B cell (primary cell): ENCODE measurements at regions not wholly inside any gene's neighbourhood (a gene's known extent, or its start where the extent isn't known, plus 50 kb on each side); places are given as distances from the start of the nearest gene placed in this dataset.

Experiments used
- ATAC-seq: fragments of 200-7000 bp; cut with Tn5 transposase; one replicate; pipeline ENCODE4 v1.10.0; 2021; ENCODE audit warnings: low read depth, mild to moderate bottlenecking, moderate number of reproducible peaks, moderate library complexity
- CTCF ChIA-PET: fragments of 350-600 bp; sonication (Branson Sonifier 250); formaldehyde crosslinking; loops from one replicate; lab custom pipeline; 2021; ENCODE audit warnings: antibody characterized with exemption, inconsistent platforms; lab: Charles Lee
- POLR2A ChIA-PET: fragments of 350-600 bp; sonication (Branson Sonifier 250); formaldehyde crosslinking; loops from one replicate; lab custom pipeline; 2021; ENCODE audit warnings: antibody characterized with exemption; lab: Charles Lee
- DNase-seq: peaks from one replicate; pipeline ENCODE4 v3.0.0; 2013
- H2AFZ ChIP-seq: 2 replicates; pipeline ENCODE4 v1.6.1; 2012; ENCODE audit warnings: mild to moderate bottlenecking, low read depth, low read length; ENCODE audit not compliant: insufficient read depth, poor library complexity, severe bottlenecking
- H3K27ac ChIP-seq, 2 donors: 1 replicate in 1 of 2; 2 replicates in 1 of 2; pipeline ENCODE4 v1.5.1; 2012 to 2013; ENCODE audit warnings: low read length in 2 of 2, mild to moderate bottlenecking in 2 of 2, moderate library complexity in 1 of 2
- H3K27me3 ChIP-seq, 4 experiments: fragments of 200-600 bp in 1 of 4; sonication (generic) in 1 of 4; replicated peaks in 1 of 4; 1 replicate in 2 of 4; 2 replicates in 2 of 4; pipeline versions ENCODE4 v1.6.1 to v1.7.0; 2013 to 2016; ENCODE audit warnings: low read length in 3 of 4, mild to moderate bottlenecking in 2 of 4, mixed read lengths in 1 of 4, moderate library complexity in 1 of 4; ENCODE audit not compliant: insufficient read depth in 4 of 4, control insufficient read depth in 3 of 4; ENCODE audit errors: control extremely low read depth in 1 of 4
- H3K36me3 ChIP-seq, 2 experiments: replicated peaks in 1 of 2; 1 replicate in 1 of 2; 2 replicates in 1 of 2; pipeline versions ENCODE4 v1.6.1 to v1.7.1; 2013; ENCODE audit warnings: low read length in 1 of 2; ENCODE audit not compliant: insufficient read depth in 2 of 2, control insufficient read depth in 1 of 2; ENCODE audit errors: control extremely low read depth in 1 of 2, extremely low read depth in 1 of 2
- H3K4me1 ChIP-seq, 2 donors: fragments of 200-600 bp in 1 of 2; sonication (generic) in 1 of 2; 1 replicate in 1 of 2; 2 replicates in 1 of 2; pipeline versions ENCODE4 v1.5.1 to v1.6.1; 2013 to 2017; ENCODE audit warnings: low read length in 2 of 2; ENCODE audit not compliant: control insufficient read depth in 2 of 2, insufficient read depth in 2 of 2
- H3K4me2 ChIP-seq: replicated peaks from 2 replicates; pipeline ENCODE3; 2012; ENCODE audit warnings: mild to moderate bottlenecking, low read depth, low read length; ENCODE audit not compliant: poor library complexity, severe bottlenecking
- H3K4me3 ChIP-seq, 5 experiments: fragments of 200-600 bp in 1 of 5; sonication (generic) in 1 of 5; 1 replicate in 3 of 5; 2 replicates in 2 of 5; pipeline versions ENCODE4 v1.5.1 to v1.7.0; 2011 to 2016; ENCODE audit warnings: low read length in 4 of 5, mild to moderate bottlenecking in 4 of 5, low read depth in 2 of 5, control low read depth in 1 of 5, moderate library complexity in 1 of 5; ENCODE audit not compliant: insufficient read depth in 1 of 5; ENCODE audit errors: control extremely low read depth in 1 of 5, extremely low read depth in 1 of 5
- H3K79me2 ChIP-seq: fragments of 200-600 bp; sonication (generic); one replicate; pipeline ENCODE4 v1.6.0; 2016; ENCODE audit warnings: low read length; ENCODE audit not compliant: control insufficient read depth, insufficient read depth
- H3K9ac ChIP-seq: fragments of 200-600 bp; sonication (generic); 2 replicates; pipeline ENCODE4 v1.6.1; 2017; ENCODE audit warnings: mild to moderate bottlenecking, low read length, moderate library complexity
- H3K9me3 ChIP-seq, 3 donors: one replicate each; pipeline versions ENCODE4 v1.6.1 to v1.7.1; 2013; ENCODE audit warnings: low read length in 2 of 3; ENCODE audit not compliant: control insufficient read depth in 2 of 3, insufficient read depth in 1 of 3; ENCODE audit errors: control extremely low read depth in 1 of 3
- H4K20me1 ChIP-seq: 2 replicates; pipeline ENCODE4 v1.6.0; 2012; ENCODE audit warnings: mild to moderate bottlenecking, low read length; ENCODE audit not compliant: insufficient read depth, control insufficient read depth, poor library complexity, severe bottlenecking
- H3K27ac Mint-ChIP-seq: one replicate; pipeline ENCODE4 v1.8.0; 2021; ENCODE audit warnings: mixed read lengths
- H3K27me3 Mint-ChIP-seq: one replicate; pipeline ENCODE4 v1.8.0; 2021; ENCODE audit warnings: mixed read lengths
- H3K4me1 Mint-ChIP-seq: one replicate; pipeline ENCODE4 v1.8.0; 2021; ENCODE audit warnings: mixed read lengths
- H3K4me3 Mint-ChIP-seq: one replicate; pipeline ENCODE4 v1.8.0; 2021; ENCODE audit warnings: mixed read lengths
- H3K9me3 Mint-ChIP-seq: one replicate; pipeline ENCODE4 v1.8.0; 2022; ENCODE audit warnings: mixed read lengths; ENCODE audit not compliant: insufficient read depth
- CTCF ChIP-seq: fragments of 200-600 bp; IDR thresholded peaks from one replicate; pipeline ENCODE4 v1.8.0; 2022; ENCODE audit warnings: antibody characterized with exemption, mild to moderate bottlenecking
- EZH2 ChIP-seq: IDR thresholded peaks from 2 replicates; pipeline ENCODE4 v1.6.1; 2012; ENCODE audit warnings: borderline replicate concordance, low read depth, mild to moderate bottlenecking, moderate library complexity, low read length; ENCODE audit not compliant: insufficient read depth, poor library complexity, severe bottlenecking
- WGBS: methylation state at CpG from one replicate; pipeline ENCODE4 v1.1.5; 2013; ENCODE audit warnings: missing lambda C conversion rate; ENCODE audit not compliant: insufficient coverage; 5-methylcytosine and 5-hydroxymethylcytosine counted together
- intact Hi-C: fragments of 100-400 bp; cut with micrococcal nuclease; formaldehyde crosslinking; loops from one replicate; pipeline ENCODE4 v1.10.0; 2022

GRCh38 chr18:66727991-66728390, 124.1 kb upstream of the CDH19 start:
- no peaks in the 10 kb centered on the region for H4K20me1 ChIP-seq
- Mint-ChIP-seq H3K9me3 (peaks cover 1% of the 10 kb centered on the region), H3K27ac (no peak overlapping the region), H3K4me1 (no peaks in the 10 kb centered on the region), H3K4me3 (no peak overlapping the region), H3K27me3 (no peaks in the 10 kb centered on the region)
- no peak for ATAC-seq
- ChIA-PET POLR2A (no interaction called here), CTCF (no interaction called here)
- no peaks in the 10 kb centered on the region for H3K4me1 ChIP-seq
- H2AFZ ChIP-seq = no peak overlapping the region
- no peak for DNase-seq
- H3K4me2 ChIP-seq = no peak overlapping the region
- H3K4me3 ChIP-seq = no peak overlapping the region
- H3K79me2 ChIP-seq = no peaks in the 10 kb centered on the region
- H3K9ac ChIP-seq = no peak overlapping the region
- no CpG with 5 or more reads among the region's 1 CpG for WGBS
- TF ChIP-seq CTCF (no peak), EZH2 (no peak)
- no peaks in the 10 kb centered on the region for H3K36me3 ChIP-seq
- intact Hi-C loops = no loop called here
- no peaks in the 10 kb centered on the region for H3K9me3 ChIP-seq
- no peaks in the 10 kb centered on the region for H3K27me3 ChIP-seq
- H3K27ac ChIP-seq = no peak overlapping the region

GRCh38 chr18:66724664-66725356, 120.9 kb upstream of the CDH19 start:
- no peaks in the 10 kb centered on the region for H3K27me3 Mint-ChIP-seq
- Histone ChIP-seq H3K27me3 (no peaks in the 10 kb centered on the region), H3K9me3 (no peaks in the 10 kb centered on the region), H3K4me3 (no peak overlapping the region), H3K9ac (no peak overlapping the region), H3K27ac (no peak overlapping the region), H3K79me2 (no peaks in the 10 kb centered on the region), H3K4me1 (no peaks in the 10 kb centered on the region), H4K20me1 (no peaks in the 10 kb centered on the region), H2AFZ (no peak overlapping the region), H3K36me3 (no peaks in the 10 kb centered on the region), H3K4me2 (no peak overlapping the region)
- H3K4me1 Mint-ChIP-seq = no peaks in the 10 kb centered on the region
- intact Hi-C loops = no loop called here
- H3K9me3 Mint-ChIP-seq = peaks cover 1% of the 10 kb centered on the region
- no peak overlapping the region for H3K27ac Mint-ChIP-seq
- no peak for DNase-seq
- ChIA-PET CTCF (no interaction called here), POLR2A (no interaction called here)
- ATAC-seq = no peak
- H3K4me3 Mint-ChIP-seq = no peak overlapping the region
- WGBS = no CpG with 5 or more reads among the region's 5 CpGs
- TF ChIP-seq CTCF (no peak), EZH2 (no peak)
